A172 (cell line): ENCODE measurements at regions not wholly inside any gene's neighbourhood (a gene's known extent, or its start where the extent isn't known, plus 50 kb on each side); places are given as distances from the start of the nearest gene placed in this dataset.
A peak's percentile ranks its signal among the peaks of the same experiment; 100 is the strongest.

Experiments
- DNase-seq: peaks from one replicate; pipeline ENCODE4 v3.0.0-alpha.2; 2015; ENCODE audit warnings: low spot score

GRCh38 chr2:42874949-42875801 lies 82.8 kb upstream of the HAAO start:
- no peak for DNase-seq

GRCh38 chr2:42872721-42873120 lies 80.3 kb upstream of the HAAO start:
- DNase-seq: no peak

- DNase-seq: no peak
These were observed 79.0 kb upstream of the HAAO start for GRCh38 chr2:42871372-42871771.

DNA sequence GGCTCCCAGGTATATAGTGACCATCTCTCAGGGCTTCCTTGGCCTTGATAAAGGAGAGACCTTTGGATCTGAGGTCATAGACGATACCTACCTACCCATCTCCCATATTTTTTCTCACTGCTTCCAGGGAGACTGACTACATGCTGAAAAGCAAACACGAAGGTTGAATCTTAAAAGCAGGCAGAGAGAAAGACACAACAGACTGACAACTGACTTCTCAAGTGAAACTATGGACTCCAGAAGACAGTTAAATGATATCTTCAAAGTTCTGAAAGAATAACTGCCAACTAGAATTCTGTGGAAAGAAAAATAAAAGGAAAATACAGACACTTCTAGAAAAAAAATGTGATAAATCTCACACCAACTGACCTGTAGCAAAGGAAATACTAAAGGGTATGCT lies 76.5 kb upstream of the HAAO start:
- DNase-seq: no peak

DNA sequence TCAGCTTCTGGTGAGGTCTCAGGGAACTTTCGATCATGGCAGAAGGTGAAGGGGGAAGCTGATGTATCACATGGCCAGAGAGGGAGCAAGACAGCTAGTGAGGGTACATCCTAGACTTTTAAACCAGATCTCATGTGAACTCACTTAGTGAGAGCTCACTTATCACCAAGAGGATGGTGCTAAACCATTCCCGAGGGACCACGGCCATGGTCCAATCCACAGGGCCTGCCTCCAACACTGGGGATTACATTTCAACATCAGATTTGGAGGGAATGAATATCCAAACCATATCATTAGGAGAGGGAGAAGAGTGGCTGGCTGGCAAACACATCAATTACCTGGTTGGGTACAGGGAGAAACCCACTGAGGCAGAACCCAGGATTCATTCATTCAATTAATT lies 75.7 kb upstream of the HAAO start:
- DNase-seq: no peak

DNA sequence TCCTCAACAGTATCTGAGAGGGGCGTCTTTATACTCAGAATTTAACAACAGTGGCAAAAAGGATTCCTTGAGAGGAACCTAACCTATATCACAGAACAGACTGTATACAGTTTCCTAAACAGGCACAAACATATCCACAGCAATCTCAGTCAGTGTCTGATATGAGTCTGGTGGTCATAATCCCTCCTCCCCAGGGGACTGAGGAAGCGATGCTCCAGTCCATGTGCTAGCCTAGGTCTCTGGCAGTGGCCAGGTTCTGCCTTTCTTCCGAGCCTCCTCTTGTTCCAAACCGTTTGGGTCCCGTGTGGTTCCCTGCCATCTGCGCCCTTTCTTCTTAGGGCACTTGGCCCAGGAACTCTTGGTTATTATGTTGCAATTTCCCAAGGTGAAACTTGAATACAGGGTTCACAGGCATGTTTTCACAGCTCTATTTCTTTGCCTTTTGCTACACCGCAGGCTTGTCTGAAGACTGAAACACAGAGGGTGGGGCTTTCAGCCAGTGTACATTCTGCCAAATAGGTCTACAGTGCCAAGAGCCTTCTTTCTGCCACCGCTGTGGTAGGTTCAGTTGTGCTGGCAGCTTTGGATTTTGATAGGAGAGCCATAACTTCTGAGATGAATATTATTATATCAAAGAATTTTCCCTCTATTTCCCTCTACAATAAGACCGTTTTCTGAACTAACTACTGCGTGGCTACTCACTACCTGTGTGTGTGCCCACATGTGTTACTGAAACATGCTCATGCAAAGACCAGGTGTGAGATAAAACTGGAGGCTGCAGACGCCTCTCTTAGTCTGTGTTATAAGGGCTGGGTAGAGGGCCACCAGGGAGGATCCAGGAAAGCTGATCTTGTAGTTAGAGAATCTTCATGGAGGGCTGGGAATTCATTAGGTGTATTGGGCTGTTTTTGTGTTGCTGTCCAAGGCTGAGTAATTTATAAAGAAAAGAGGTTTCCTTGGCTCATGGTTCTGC lies 75.0 kb upstream of the HAAO start:
- no peak for DNase-seq

- DNase-seq: no peak
These were observed 73.8 kb upstream of the HAAO start for GRCh38 chr2:42865884-42866881.

DNA sequence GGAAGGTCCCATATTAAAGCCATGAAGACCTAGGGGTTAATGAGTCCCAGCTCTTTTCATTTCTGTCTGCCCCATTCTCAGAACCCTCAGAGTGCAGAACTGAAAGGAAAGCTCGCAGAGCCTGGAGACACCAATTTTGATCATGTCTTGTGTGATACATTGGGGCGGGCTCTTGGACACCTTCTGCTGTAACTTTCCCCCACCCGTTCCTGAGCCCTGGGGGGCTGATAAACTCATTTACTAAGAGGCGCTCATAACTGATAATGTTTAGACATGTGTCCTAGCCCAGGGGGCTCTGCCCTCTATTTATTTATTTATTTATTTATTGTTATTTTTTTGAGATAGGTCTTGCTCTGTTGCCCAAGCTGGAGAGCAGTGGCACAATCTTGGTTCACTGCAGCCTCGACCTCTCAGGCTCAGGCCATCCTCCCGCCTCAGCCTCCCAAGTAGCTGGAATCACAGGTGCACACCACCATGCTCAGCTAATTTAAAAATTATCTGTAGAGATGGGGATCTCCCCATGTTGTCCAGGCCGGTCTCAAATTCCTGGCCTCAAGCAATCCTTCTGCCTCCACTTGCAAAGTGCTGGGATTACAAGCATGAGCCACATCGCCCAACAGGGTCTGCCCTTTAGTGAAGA lies 72.4 kb upstream of the HAAO start:
- no peak for DNase-seq

DNA sequence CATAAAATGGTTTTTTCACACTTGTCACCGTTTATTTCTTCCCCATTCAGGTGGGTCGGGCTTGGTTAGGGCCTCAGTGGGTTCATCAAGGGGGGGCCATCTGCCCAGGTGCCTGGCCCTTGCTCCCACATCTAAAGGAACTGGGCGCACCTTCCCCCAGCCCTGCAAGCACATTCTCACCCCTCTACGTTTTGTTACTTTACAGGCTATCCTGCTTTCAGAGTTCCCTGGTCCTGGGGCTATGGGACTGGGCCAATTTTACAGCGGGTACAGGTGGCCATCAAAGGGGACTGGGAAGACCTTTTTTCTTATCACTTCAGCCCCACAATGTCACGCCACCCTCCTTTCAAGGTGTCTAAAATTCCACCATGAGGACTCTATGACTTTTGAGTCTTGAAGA lies 71.8 kb upstream of the HAAO start:
- no peak for DNase-seq

- no peak for DNase-seq
These were observed 71.4 kb upstream of the HAAO start for GRCh38 chr2:42863751-42864150.

GRCh38 chr2:42863320-42863719 lies 70.9 kb upstream of the HAAO start:
- no peak for DNase-seq

GRCh38 chr2:42862669-42863185 lies 70.3 kb upstream of the HAAO start:
- DNase-seq: no peak

- no peak for DNase-seq
These were observed 68.9 kb upstream of the HAAO start for GRCh38 chr2:42861321-42861720.

DNA sequence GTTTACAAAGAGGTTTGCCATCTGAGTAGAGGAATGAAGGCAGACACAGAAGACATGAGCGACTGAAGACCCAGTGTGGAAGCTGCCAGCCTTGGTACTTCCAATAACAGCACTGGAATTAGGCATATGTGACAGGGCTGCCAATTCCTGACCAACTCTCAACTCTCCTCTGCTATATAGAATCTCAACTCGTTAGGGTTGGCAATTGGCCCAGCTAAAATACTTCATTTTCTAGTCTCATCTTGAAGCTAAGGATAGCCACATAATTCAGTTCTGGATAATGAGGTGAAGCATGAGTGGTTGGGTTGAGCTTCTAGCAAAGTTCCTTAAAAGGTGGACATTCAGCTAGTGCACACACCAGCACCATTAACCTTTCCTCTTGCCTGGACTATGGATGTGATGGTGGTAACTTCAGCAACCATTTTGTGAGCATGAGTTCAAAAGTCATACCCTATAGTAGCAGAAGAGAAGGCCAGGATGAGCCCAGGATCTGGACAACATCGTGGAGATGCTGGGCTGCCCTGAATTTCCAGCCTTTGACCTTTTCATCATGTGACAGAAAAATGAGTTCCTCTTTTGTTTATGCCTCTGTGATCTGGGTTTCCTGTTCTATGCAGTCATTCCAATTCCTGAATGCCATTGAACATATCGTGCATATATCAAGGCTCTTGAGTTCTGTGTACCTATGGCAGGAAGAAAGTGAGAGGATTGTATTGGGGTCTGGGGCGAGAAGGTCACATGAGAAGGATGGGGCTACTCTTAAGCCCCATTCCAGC lies 68.1 kb upstream of the HAAO start:
- no peak for DNase-seq

- DNase-seq: no peak
These were observed 67.4 kb upstream of the HAAO start for GRCh38 chr2:42859791-42860190.

DNA sequence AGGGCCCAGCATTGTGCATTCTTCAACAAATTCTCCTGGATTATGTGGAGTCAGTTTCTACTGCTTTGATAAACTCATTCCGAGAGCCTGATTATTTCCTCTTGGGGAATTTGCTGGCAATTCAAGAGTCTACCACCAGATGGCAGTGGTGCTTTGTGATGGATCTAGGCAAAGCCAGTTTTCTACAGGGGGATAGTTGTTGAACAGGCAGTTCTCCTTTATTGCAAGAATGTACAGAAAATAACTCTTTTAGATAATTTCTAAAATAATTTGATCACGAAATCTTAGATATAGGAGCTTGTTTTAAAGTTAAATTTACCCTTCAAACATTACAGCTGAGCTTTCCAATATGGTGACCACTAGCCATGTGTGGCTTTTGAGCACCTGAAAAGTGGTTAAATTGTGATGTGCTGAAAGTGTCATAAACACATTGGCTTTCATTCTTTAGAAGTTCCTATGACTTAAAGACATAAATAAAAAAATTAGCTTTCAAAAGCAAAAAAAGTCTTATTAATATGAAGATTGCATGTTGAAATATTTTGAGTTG lies 66.7 kb upstream of the HAAO start:
- DNase-seq: peak; percentile 52

- no peak for DNase-seq
These were observed 66.0 kb upstream of the HAAO start for GRCh38 chr2:42858140-42859005.

- DNase-seq: no peak
These were observed 64.7 kb upstream of the HAAO start for GRCh38 chr2:42856891-42857632.
